Chondrocyte (in vitro differentiated cells): ENCODE measurements at regions not wholly inside any gene's neighbourhood (a gene's known extent, or its start where the extent isn't known, plus 50 kb on each side); places are given as distances from the start of the nearest gene placed in this dataset.
A peak's percentile ranks its signal among the peaks of the same experiment; 100 is the strongest.

Experiments
- DNase-seq: peaks from one replicate; pipeline ENCODE4 v3.0.0; 2021; ENCODE audit warnings: mixed read lengths, low spot score
- H3K27ac Mint-ChIP-seq: one replicate; pipeline ENCODE4 v1.8.0; 2021; ENCODE audit warnings: mild to moderate bottlenecking, moderate library complexity, mixed read lengths; ENCODE audit not compliant: unreplicated experiment
- H3K27me3 Mint-ChIP-seq: 2 replicates; pipeline ENCODE4 v1.8.0; 2021; ENCODE audit warnings: low read depth, mixed read lengths
- H3K36me3 Mint-ChIP-seq: 2 replicates; pipeline ENCODE4 v1.8.0; 2021; ENCODE audit warnings: low read depth, mixed read lengths
- H3K4me1 Mint-ChIP-seq: 2 replicates; pipeline ENCODE4 v1.8.0; 2021; ENCODE audit warnings: low read depth, mild to moderate bottlenecking, mixed read lengths
- H3K4me3 Mint-ChIP-seq: one replicate; pipeline ENCODE4 v1.8.0; 2021; ENCODE audit warnings: mild to moderate bottlenecking, moderate library complexity, mixed read lengths; ENCODE audit not compliant: unreplicated experiment
- H3K9me3 Mint-ChIP-seq: 2 replicates; pipeline ENCODE4 v1.8.0; 2021; ENCODE audit warnings: low read depth, mixed read lengths
- CTCF ChIP-seq: fragments of 200-600 bp; sonication (generic); IDR thresholded peaks from 2 replicates; pipeline ENCODE4 v1.5.0; 2021; ENCODE audit warnings: antibody characterized with exemption, mild to moderate bottlenecking, moderate library complexity

DNA sequence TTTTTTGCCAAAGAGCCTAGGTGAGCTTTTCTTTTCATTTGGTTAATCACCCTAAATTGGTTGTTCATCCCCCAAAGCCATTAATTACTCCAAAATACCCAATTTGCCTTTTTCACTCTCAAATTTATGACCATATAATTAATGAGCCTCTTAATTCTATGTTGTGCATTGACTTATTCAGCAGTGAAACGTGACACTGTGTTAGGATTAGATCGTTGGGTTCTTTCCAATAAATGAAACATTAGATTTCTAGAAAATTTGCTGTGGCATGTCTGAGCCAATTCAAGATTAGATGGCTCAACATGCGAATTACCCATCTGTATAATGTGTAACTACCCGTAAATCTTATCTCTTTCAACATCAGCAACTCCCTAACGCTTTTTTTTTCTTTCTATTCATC, 273.4 kb downstream of the BMP4 start:
- Mint-ChIP-seq H3K27me3 (no peaks in the 10 kb centered on the region), H3K36me3 (no peaks in the 10 kb centered on the region), H3K4me1 (no peaks in the 10 kb centered on the region), H3K27ac (no peak overlapping the region), H3K4me3 (no peak overlapping the region), H3K9me3 (no peaks in the 10 kb centered on the region)
- no peak for DNase-seq
- TF ChIP-seq CTCF, result no peak

DNA sequence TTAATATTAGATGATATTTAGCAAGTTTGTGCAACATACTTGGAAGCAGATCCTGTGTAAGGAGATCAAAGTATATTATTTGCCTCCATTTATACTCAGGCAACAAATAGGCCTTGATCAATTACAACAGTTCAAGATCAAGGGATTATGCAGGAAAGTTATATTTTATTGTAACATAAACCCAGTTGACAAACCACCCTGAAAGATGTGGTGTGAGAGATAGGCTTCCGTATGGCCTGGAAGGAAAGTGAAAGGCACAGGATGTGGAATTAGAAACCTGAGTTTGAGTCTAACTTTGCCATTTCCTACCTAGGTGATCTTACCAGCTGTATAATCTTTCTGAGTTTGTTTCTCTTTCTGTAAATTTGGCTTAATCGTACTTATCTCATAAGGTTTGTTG, 284.1 kb downstream of the BMP4 start:
- H3K27ac Mint-ChIP-seq, result no peak overlapping the region
- no peak overlapping the region for H3K4me3 Mint-ChIP-seq
- no peak for TF ChIP-seq CTCF
- H3K9me3 Mint-ChIP-seq, result peaks cover 3% of the 10 kb centered on the region
- H3K27me3 Mint-ChIP-seq, result no peaks in the 10 kb centered on the region
- no peak for DNase-seq
- peaks cover 15% of the 10 kb centered on the region for H3K4me1 Mint-ChIP-seq
- peaks cover 2% of the 10 kb centered on the region for H3K36me3 Mint-ChIP-seq

DNA sequence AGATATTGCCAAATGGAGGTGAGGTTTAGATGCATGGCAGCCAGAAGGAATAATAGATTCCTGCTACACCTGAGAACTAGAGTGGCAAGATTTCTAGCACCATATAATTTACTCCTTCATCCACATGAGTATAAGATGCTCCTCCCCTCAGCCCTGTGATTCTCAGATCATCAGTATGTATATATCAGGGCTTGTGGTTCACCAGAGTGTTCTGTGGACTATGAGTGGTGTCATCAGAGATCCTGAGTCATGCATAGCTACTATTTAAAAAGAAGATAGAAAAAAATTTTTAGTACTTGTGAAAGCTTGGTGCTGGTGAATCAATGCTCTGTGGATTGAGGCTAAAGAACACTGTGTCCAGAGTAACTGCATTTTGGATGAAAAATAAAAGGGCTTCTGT, 285.9 kb downstream of the BMP4 start:
- no peaks in the 10 kb centered on the region for H3K9me3 Mint-ChIP-seq
- no peaks in the 10 kb centered on the region for H3K27me3 Mint-ChIP-seq
- DNase-seq, result no peak
- no peaks in the 10 kb centered on the region for H3K36me3 Mint-ChIP-seq
- no peak for TF ChIP-seq CTCF
- no peak overlapping the region for H3K4me3 Mint-ChIP-seq
- peaks cover 15% of the 10 kb centered on the region for H3K4me1 Mint-ChIP-seq
- H3K27ac Mint-ChIP-seq, result peak overlapping the region; percentile 12

- peaks cover 15% of the 10 kb centered on the region for H3K4me1 Mint-ChIP-seq
- H3K4me3 Mint-ChIP-seq, result no peak overlapping the region
- H3K27ac Mint-ChIP-seq, result no peak overlapping the region
- TF ChIP-seq CTCF, result no peak
- no peaks in the 10 kb centered on the region for H3K36me3 Mint-ChIP-seq
- H3K27me3 Mint-ChIP-seq, result no peaks in the 10 kb centered on the region
- no peak for DNase-seq
- H3K9me3 Mint-ChIP-seq, result no peaks in the 10 kb centered on the region
Measured at GRCh38 chr14:53668897-53669296, 287.7 kb downstream of the BMP4 start.

GRCh38 chr14:53663709-53664108, 292.9 kb downstream of the BMP4 start:
- Mint-ChIP-seq H3K27ac (no peak overlapping the region), H3K36me3 (no peaks in the 10 kb centered on the region), H3K9me3 (peaks cover 5% of the 10 kb centered on the region), H3K27me3 (no peaks in the 10 kb centered on the region), H3K4me1 (peaks cover 9% of the 10 kb centered on the region), H3K4me3 (no peak overlapping the region)
- no peak for DNase-seq
- peak; percentile 67 for TF ChIP-seq CTCF
